ENCODE measurements at regions not wholly inside any gene's neighbourhood (a gene's known extent, or its start where the extent isn't known, plus 50 kb on each side); places are given as distances from the start of the nearest gene placed in this dataset.
A peak's percentile ranks its signal among the peaks of the same experiment; 100 is the strongest.

DNA sequence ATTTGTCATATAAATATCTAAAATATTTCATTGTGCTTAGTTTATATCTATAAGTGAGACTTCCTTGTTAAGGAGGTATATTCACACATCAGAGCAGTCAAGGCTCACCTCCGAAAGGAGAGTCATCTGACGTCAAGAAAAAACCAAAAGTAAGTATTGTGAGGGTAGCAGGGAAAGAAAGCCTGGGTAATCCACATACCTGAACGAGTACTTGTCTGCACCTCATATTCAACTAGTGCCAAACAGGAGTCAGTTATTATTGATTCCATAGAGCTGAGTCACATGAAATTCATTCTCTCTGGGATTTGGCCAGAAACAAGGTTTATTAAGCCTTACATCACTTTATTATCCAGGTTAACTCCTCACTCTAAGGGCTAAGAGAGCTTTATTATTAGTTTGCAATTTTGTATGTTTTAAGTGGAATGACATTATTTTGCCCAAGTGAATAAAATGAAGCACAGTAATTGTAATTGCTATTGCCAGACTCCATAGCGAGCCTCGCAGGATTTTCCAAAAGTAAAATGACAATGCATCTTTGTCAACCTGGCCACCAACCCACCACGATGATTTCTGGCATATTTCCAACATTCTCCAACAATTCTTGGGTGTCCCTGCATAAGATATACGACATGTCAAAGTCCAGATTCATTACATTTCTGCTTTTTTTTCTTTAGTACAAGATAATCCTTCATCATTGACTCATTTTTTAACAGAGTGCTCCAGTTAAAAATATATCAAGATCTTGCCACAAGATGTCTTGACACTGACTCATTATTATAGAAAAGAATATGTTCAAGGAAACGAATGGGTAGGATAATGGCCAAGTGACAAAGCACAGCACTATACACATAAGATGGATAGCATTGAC is 1210.4 kb upstream of the ACVR2A start:
- TF ChIP-seq, protein P1, sequence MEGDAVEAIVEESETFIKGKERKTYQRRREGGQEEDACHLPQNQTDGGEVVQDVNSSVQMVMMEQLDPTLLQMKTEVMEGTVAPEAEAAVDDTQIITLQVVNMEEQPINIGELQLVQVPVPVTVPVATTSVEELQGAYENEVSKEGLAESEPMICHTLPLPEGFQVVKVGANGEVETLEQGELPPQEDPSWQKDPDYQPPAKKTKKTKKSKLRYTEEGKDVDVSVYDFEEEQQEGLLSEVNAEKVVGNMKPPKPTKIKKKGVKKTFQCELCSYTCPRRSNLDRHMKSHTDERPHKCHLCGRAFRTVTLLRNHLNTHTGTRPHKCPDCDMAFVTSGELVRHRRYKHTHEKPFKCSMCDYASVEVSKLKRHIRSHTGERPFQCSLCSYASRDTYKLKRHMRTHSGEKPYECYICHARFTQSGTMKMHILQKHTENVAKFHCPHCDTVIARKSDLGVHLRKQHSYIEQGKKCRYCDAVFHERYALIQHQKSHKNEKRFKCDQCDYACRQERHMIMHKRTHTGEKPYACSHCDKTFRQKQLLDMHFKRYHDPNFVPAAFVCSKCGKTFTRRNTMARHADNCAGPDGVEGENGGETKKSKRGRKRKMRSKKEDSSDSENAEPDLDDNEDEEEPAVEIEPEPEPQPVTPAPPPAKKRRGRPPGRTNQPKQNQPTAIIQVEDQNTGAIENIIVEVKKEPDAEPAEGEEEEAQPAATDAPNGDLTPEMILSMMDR (IDR thresholded peaks at IDR 0.05): no peak
- Histone ChIP-seq H3K4me1 (no peaks in the 10 kb centered on the region), H3K36me3 (no peaks in the 10 kb centered on the region), H3K9me3 (no peaks in the 10 kb centered on the region), H3K27me3 (no peaks in the 10 kb centered on the region), H3K27ac (no peak overlapping the region), H3K4me3 (no peak overlapping the region)
- intact Hi-C loops (cut with DNase I): no loop called here
- DNase-seq (no peak), ATAC-seq (no peak)

DNA sequence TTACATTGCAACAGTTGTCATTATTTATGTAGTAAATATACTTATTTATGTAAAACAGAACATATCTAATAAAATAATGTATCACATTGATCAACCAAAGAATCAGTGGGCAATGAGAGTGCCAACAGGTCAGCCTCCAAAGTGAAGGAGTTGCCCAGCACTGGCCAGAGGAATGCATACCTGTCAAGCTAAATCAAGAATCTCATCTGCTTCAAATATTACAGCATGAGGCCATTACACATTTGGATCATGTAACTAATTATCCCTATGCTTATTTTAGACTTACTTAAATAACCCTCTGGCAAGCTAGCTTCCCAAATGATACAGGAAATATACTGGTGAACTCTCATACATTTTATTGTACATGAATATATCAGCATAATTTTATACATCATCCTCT is 1211.7 kb upstream of the ACVR2A start:
- Histone ChIP-seq H3K27me3 (no peaks in the 10 kb centered on the region), H3K27ac (no peak overlapping the region), H3K36me3 (no peaks in the 10 kb centered on the region), H3K4me1 (no peaks in the 10 kb centered on the region), H3K4me3 (no peak overlapping the region), H3K9me3 (no peaks in the 10 kb centered on the region)
- intact Hi-C loops (cut with DNase I): no loop called here
- ATAC-seq (no peak), DNase-seq (no peak)
- TF ChIP-seq, protein P1 (IDR thresholded peaks at IDR 0.05): no peak

DNA sequence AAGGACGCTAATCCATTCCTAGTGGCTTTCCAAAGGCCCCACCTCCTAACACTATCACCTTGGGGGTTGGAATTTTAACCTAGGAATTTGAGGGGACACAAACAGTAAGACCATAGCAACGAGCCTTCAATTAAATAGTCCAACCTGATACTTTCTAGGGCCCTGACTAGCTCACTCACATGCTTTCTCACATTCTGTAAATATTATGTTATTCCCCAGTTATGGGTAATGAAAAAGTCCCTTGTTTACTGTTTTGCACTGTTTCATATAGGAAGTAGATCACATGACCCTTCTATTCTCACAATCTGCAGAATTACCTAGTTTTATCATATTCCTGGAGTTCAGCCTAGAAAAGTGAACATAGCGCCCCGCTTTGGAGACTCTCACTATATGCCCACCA is 1212.1 kb upstream of the ACVR2A start:
- DNase-seq (no peak), ATAC-seq (no peak)
- no peaks in the 10 kb centered on the region for H3K36me3 ChIP-seq
- no peaks in the 10 kb centered on the region for H3K4me1 ChIP-seq
- H3K27me3 ChIP-seq: no peaks in the 10 kb centered on the region
- TF ChIP-seq, protein P1 (IDR thresholded peaks at IDR 0.05): no peak
- no peak overlapping the region for H3K27ac ChIP-seq
- H3K4me3 ChIP-seq: no peak overlapping the region
- intact Hi-C loops (cut with DNase I): no loop called here
- no peaks in the 10 kb centered on the region for H3K9me3 ChIP-seq

DNA sequence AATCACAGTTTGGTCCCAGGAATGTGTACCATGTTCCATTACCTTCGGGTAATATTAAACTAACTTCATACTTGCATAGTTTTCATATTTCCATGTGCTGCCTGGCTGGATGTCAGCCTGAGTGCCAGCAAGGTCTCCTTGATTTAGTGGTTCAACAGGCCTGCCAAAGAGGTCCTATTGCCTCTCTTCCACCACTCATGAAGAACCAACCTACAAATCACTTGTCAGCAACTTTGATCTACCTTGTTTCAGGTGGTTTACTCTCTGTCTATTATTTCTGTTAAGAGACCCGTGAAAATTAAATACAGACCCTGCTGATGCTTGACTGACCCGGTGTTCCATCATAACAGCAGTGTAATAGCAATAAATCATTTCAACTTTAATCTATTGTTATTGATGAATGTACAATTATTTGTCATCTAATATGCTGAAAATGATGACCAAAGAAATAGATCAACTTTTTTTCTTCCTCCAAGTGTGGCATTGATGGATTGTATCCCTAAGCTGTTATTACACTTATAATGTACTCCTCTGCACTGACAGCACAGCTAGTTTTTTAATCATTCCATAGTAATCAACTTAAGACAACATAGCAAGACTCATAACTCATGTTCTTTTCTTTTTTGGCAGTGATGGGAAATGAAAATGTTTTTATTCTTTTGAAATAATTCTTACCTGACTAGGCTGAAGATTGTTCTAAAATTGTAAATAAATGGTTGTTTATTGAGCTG is 1220.2 kb upstream of the ACVR2A start:
- H3K36me3 ChIP-seq: no peaks in the 10 kb centered on the region
- DNase-seq (no peak), ATAC-seq (peak; percentile 14)
- H3K27ac ChIP-seq: no peak overlapping the region
- no peaks in the 10 kb centered on the region for H3K4me1 ChIP-seq
- H3K27me3 ChIP-seq: no peaks in the 10 kb centered on the region
- intact Hi-C loops (cut with DNase I): no loop called here
- TF ChIP-seq, protein P1 (IDR thresholded peaks at IDR 0.05): no peak
- H3K9me3 ChIP-seq: no peaks in the 10 kb centered on the region
- no peak overlapping the region for H3K4me3 ChIP-seq

DNA sequence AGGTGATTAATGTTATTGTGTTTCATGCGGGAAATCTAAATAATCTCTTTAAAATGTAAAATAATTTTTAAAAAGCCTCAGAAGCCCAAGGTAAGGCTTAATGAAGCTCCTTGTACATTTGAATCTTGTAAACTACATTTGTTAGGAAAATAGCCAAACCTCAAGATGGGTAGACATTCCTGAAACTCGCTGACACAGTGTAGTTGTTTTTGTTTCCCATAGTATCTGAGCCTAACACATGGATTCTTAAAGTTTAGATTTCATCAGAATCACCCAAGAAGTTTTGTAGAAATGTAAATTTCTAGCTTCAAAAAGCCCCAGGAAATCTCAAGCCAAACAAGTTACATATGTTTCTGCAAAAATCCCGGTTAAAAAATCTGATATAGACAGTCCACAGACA is 1221.1 kb upstream of the ACVR2A start:
- no peak for ATAC-seq

More for the DNA sequence above, 1221.1 kb upstream of the ACVR2A start:
- no peak for DNase-seq
- TF ChIP-seq, protein P1 (IDR thresholded peaks at IDR 0.05): no peak
- no peaks in the 10 kb centered on the region for H3K9me3 ChIP-seq
- intact Hi-C loops (cut with DNase I): no loop called here
- H3K36me3 ChIP-seq: no peaks in the 10 kb centered on the region
- no peak overlapping the region for H3K4me3 ChIP-seq
- H3K27me3 ChIP-seq: no peaks in the 10 kb centered on the region
- H3K27ac ChIP-seq: no peak overlapping the region
- no peaks in the 10 kb centered on the region for H3K4me1 ChIP-seq
